RWPE2 (cell line): ENCODE measurements at regions not wholly inside any gene's neighbourhood (a gene's known extent, or its start where the extent isn't known, plus 50 kb on each side); places are given as distances from the start of the nearest gene placed in this dataset.

Source experiments
- ATAC-seq: fragments of 200-7000 bp; cut with Tn5 transposase; 3 replicates; pipeline ENCODE4 v1.9.1; 2021; ENCODE audit warnings: low read depth
- DNase-seq: peaks from one replicate; pipeline ENCODE4 v3.0.0-alpha.2; 2020; ENCODE audit warnings: low spot score
- H3K27ac ChIP-seq: fragments of 450-650 bp; 2 replicates; pipeline ENCODE4 v1.5.1; 2017; ENCODE audit warnings: mild to moderate bottlenecking; ENCODE audit not compliant: poor library complexity, severe bottlenecking
- H3K27me3 ChIP-seq: fragments of 250-450 bp; sonication (Bioruptor Pico); 2 replicates; pipeline ENCODE4 v1.5.1; 2021; ENCODE audit warnings: mild to moderate bottlenecking, moderate library complexity; ENCODE audit not compliant: insufficient read depth, poor library complexity, severe bottlenecking
- H3K36me3 ChIP-seq: fragments of 250-450 bp; sonication (Bioruptor Pico); 2 replicates; pipeline ENCODE4 v1.5.1; 2020; ENCODE audit warnings: low read depth, mild to moderate bottlenecking, moderate library complexity
- H3K4me1 ChIP-seq: fragments of 250-450 bp; sonication (Bioruptor Pico); 2 replicates; pipeline ENCODE4 v1.5.1; 2021; ENCODE audit warnings: mild to moderate bottlenecking, moderate library complexity; ENCODE audit not compliant: insufficient read depth, poor library complexity, severe bottlenecking
- H3K4me3 ChIP-seq: fragments of 250-450 bp; sonication (Bioruptor Pico); 2 replicates; pipeline ENCODE4 v1.5.1; 2021; ENCODE audit warnings: mild to moderate bottlenecking, moderate library complexity; ENCODE audit not compliant: severe bottlenecking
- H3K9me3 ChIP-seq: fragments of 250-450 bp; sonication (Bioruptor Pico); 2 replicates; pipeline ENCODE4 v1.5.1; 2021; ENCODE audit warnings: mild to moderate bottlenecking, moderate library complexity; ENCODE audit not compliant: severe bottlenecking
- CTCF ChIP-seq: fragments of 450-650 bp; IDR thresholded peaks from one replicate; pipeline ENCODE4 v1.5.1; 2017; ENCODE audit warnings: mild to moderate bottlenecking, moderate library complexity; ENCODE audit not compliant: poor library complexity, severe bottlenecking

- ATAC-seq: no peak
- no peak for TF ChIP-seq CTCF
- no peaks in the 10 kb centered on the region for H3K36me3 ChIP-seq
Measured at GRCh38 chr9:14421291-14421690, 107.3 kb upstream of the NFIB start.

GRCh38 chr9:14418941-14419937 is 105.3 kb upstream of the NFIB start:
- DNase-seq (no peak), ATAC-seq (no peak)
- Histone ChIP-seq H3K4me3 (no peak overlapping the region), H3K27ac (no peak overlapping the region), H3K9me3 (no peaks in the 10 kb centered on the region), H3K27me3 (peaks cover 4% of the 10 kb centered on the region), H3K4me1 (peaks cover 7% of the 10 kb centered on the region), H3K36me3 (no peaks in the 10 kb centered on the region)
- TF ChIP-seq CTCF: no peak

More at GRCh38 chr9:14421291-14421690, 107.3 kb upstream of the NFIB start:
- no peaks in the 10 kb centered on the region for H3K9me3 ChIP-seq
- peaks cover 4% of the 10 kb centered on the region for H3K27me3 ChIP-seq
- no peak for DNase-seq
- H3K4me3 ChIP-seq: no peak overlapping the region
- H3K4me1 ChIP-seq: peaks cover 7% of the 10 kb centered on the region
- H3K27ac ChIP-seq: no peak overlapping the region

- peaks cover under 1% of the 10 kb centered on the region for H3K4me1 ChIP-seq
- DNase-seq: no peak
- H3K4me3 ChIP-seq: no peak overlapping the region
- H3K27ac ChIP-seq: no peak overlapping the region
- peaks cover 4% of the 10 kb centered on the region for H3K27me3 ChIP-seq
- no peak for TF ChIP-seq CTCF
- no peaks in the 10 kb centered on the region for H3K9me3 ChIP-seq
- no peaks in the 10 kb centered on the region for H3K36me3 ChIP-seq
- no peak for ATAC-seq
Measured at GRCh38 chr9:14418301-14418940, 104.5 kb upstream of the NFIB start.

GRCh38 chr9:14417237-14417636 is 103.3 kb upstream of the NFIB start:
- no peaks in the 10 kb centered on the region for H3K4me1 ChIP-seq
- no peak overlapping the region for H3K27ac ChIP-seq
- no peaks in the 10 kb centered on the region for H3K36me3 ChIP-seq
- ATAC-seq (peak; percentile 62), DNase-seq (no peak)
- no peak for TF ChIP-seq CTCF
- H3K4me3 ChIP-seq: no peak overlapping the region
- peaks cover 4% of the 10 kb centered on the region for H3K27me3 ChIP-seq
- no peaks in the 10 kb centered on the region for H3K9me3 ChIP-seq

GRCh38 chr9:14415947-14416346 is 102.0 kb upstream of the NFIB start:
- TF ChIP-seq CTCF: no peak
- H3K36me3 ChIP-seq: no peaks in the 10 kb centered on the region
- DNase-seq: no peak
- no peaks in the 10 kb centered on the region for H3K9me3 ChIP-seq
- no peak overlapping the region for H3K27ac ChIP-seq
- no peak overlapping the region for H3K4me3 ChIP-seq
- peaks cover 4% of the 10 kb centered on the region for H3K27me3 ChIP-seq
- ATAC-seq: peak; percentile 86
- no peaks in the 10 kb centered on the region for H3K4me1 ChIP-seq
